HG03558 (cell line): ENCODE measurements at regions not wholly inside any gene's neighbourhood (a gene's known extent, or its start where the extent isn't known, plus 50 kb on each side); places are given as distances from the start of the nearest gene placed in this dataset.

Source experiments
- ATAC-seq: cut with Tn5 transposase; IDR thresholded peaks from one replicate; pipeline ENCODE4 v1.9.1; 2021; ENCODE audit warnings: moderate number of reproducible peaks; ENCODE audit not compliant: unreplicated experiment; ENCODE audit errors: extremely low read depth

- no peak for ATAC-seq
Measured at GRCh38 chr6:21375151-21376116, 218.1 kb upstream of the SOX4 start.

DNA sequence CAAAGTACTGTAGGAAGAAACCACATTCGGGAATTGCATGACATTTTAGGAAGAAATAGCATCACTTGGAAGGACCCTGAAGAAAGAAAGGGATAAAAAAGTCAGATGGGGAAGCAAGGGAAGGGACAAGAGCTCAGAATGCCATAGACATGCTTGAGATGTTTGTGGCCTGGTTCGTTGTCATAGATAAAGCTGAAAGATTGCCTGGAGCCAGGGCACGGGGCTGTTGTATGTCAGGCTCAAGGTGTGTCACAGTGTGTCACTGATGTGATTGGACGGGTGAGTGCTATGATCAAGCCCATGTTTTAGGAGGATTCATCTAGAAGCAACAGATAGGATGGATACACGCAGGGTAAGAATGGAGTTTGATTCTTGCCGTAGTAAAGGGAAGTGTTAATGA, 216.2 kb upstream of the SOX4 start:
- no peak for ATAC-seq

GRCh38 chr6:21381331-21381963, 212.1 kb upstream of the SOX4 start:
- no peak for ATAC-seq

- ATAC-seq, result no peak
Measured at GRCh38 chr6:21382821-21383449, 210.6 kb upstream of the SOX4 start.

- no peak for ATAC-seq
Measured at GRCh38 chr6:21383450-21384085, 210.0 kb upstream of the SOX4 start.

GRCh38 chr6:21384216-21384615, 209.3 kb upstream of the SOX4 start:
- ATAC-seq, result no peak

DNA sequence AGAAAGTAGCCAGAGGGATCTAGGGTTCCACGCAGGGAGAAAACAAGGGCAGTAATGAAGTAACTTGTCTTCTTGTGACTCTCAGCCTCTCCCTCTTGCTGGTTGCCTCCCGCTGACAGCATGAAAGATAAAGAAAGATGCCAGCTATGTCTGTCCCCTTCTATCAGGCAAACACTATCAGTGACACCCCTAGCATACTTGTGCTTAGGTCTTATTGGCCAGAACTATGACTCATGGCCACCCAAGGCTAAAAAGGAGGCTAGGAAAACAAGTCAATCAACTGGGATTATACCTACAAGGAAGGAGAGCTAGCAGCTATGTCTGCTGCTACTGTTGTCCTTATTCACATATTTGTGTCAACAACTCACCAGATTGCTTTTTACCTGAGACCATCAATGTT, 206.8 kb upstream of the SOX4 start:
- no peak for ATAC-seq

DNA sequence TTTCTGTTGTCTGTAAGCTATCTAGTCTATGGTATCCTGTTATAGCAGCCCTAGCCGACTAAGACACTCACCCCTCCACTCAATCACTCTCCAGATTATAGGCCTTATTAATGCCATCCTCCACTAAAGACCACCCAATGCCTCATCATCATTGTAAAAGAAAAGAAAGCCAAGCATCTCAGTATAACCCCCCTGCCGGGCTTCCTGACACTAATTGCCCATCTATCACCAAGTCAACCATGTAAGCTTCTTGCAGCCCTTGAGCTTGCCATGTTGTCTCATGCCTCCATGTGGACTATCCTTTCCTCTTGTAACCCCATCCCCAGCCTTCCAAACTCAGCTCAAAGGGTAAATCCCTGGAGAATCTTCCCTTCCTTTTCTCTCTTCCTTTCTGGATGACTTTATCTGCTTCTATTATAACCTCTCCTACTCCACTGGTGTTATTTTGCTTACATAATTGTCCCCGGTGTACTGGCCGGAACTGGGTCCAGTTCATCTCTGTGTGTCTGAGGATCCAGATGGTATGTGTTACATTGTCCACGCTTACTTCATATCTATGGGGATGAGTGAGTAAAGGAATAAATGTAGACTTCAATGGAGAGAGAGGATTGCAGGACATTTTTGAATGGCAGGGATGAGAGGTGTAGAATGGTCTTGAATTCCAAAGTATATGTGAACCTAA, 202.9 kb upstream of the SOX4 start:
- no peak for ATAC-seq

- ATAC-seq, result no peak
Measured at GRCh38 chr6:21392177-21392576, 201.4 kb upstream of the SOX4 start.

DNA sequence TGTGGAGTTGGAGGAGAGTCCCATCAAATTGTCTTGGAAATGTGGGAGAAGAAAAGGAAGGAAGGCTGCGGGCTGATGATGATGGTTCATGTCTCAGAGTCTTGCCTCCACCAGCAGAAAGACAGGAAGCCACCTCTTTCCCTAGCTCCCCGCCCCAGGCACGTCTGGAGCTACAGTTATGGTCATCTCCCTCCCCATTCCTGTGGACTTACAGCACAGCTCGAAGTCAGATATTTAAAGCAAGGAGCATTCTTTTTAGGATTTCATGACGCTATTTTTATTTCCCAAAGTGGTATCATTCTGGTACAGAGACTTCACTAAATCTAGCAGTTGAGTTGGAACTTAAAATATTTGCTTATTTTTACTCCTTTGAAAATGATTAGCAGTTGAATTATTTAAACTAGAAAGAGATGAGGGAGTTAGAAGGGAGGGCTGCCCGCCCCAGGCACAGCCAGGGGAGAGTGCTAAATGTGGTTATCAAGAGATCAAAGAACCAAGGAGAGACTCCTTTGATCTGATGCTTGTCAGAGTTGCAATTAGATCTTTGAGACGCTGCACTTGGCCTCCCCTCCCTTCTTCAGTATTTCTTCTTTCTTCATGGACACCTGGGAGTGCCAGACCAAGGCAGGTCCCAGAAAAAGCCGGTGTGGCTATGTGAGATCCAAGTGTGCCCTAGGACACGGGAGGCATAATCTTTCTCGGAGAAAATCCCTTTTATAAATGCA, 199.9 kb upstream of the SOX4 start:
- no peak for ATAC-seq

DNA sequence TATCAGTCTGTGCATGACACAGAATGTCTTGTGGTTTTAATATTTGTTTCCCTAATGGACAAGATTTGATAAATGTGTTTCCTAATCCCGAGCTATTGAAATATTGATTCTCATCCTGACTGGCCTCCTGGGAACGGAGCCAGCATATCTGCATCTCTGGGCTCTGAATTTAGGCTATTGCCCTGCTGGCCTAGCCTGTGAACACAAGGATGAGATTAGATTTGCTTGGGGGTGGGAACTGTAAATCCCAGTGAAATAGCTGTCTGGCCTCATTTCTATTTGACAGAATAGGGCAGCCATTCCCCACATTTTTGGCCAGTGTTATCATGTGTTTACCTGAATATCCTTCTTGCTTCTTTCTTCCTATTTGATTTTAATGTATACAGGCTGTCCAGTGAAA, 198.4 kb upstream of the SOX4 start:
- no peak for ATAC-seq

GRCh38 chr6:21396313-21396712, 197.2 kb upstream of the SOX4 start:
- no peak for ATAC-seq

GRCh38 chr6:21398741-21399325, 194.7 kb upstream of the SOX4 start:
- ATAC-seq, result no peak

DNA sequence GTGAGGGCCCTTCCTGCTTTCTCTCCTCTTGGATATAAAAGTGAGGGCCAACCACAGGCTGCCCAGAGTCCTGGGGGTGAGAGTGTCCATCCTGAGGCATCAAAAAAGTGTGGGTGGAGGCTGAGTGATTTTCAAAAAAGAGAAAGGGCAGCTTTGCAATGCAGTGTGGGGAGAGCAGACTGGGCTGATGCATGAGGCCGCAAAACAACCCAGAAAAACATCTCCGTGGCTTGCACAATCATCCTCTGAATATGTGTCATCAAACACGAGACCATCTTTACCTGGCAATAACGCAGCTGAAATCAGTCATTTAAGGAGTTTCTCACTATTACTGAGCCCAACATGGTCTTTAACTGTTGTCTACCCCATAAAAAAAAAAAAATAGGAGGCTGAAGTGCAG, 191.2 kb upstream of the SOX4 start:
- ATAC-seq, result peak; percentile 70

GRCh38 chr6:21404577-21404976, 189.0 kb upstream of the SOX4 start:
- ATAC-seq, result no peak

- no peak for ATAC-seq
Measured at GRCh38 chr6:21406316-21406715, 187.2 kb upstream of the SOX4 start.

DNA sequence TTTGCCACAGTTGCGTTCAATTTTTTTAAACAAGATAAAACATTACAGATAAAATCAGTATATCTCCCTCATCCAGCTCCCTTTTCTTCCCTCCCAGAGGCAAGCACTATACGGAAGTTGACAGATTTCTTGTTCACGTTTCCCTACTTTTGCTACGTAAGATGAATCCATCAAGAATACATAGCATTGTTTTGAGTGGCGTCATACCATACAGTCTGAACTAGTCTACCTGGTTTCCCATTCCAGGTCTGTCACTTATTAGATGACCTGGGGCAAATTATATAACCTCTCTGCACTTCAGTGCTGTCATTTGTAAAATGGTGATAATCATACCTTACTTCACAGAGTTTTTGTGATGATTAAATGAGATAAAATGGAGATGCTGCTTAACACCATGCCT, 184.3 kb upstream of the SOX4 start:
- no peak for ATAC-seq

DNA sequence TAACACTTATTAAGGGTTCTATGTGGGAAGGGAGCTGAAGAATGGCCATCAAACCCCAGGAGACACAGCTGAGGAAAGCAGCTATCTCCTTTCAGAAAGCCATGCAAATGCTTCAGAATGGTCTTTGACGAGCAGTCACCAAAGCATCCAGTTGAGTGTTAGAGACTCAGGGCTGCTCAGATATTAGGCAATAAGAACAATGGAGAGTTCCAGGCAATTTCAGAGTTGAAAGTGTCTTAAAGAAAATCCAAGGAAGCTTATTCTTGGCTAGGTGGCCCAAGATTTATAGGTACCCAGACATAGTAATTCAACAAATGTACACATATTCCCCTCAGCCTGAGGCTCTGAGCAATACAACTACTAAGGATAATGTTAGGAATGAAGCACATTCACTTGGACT, 180.1 kb upstream of the SOX4 start:
- ATAC-seq, result no peak

- no peak for ATAC-seq
Measured at GRCh38 chr6:21414065-21414464, 179.5 kb upstream of the SOX4 start.
